Muscle layer of duodenum (tissue), 2 donors: ENCODE measurements at regions not wholly inside any gene's neighbourhood (a gene's known extent, or its start where the extent isn't known, plus 50 kb on each side); places are given as distances from the start of the nearest gene placed in this dataset.

ENCODE experiments used
- H3K27ac ChIP-seq: one replicate; pipeline ENCODE4 v1.7.0; 2013; ENCODE audit warnings: mild to moderate bottlenecking, low read length
- H3K27me3 ChIP-seq: one replicate; pipeline ENCODE4 v1.7.0; 2013; ENCODE audit warnings: low read depth, mild to moderate bottlenecking, control low read depth, low read length
- H3K36me3 ChIP-seq, 2 donors: one replicate each; pipeline ENCODE4 v1.7.0; 2013; ENCODE audit warnings: low read length in 2 of 2, control low read depth in 1 of 2, mild to moderate bottlenecking in 1 of 2; ENCODE audit not compliant: insufficient read depth in 2 of 2, control insufficient read depth in 1 of 2
- H3K4me1 ChIP-seq, 2 donors: one replicate each; pipeline ENCODE4 v1.7.0; 2013; ENCODE audit warnings: low read length in 2 of 2, mild to moderate bottlenecking in 2 of 2, control low read depth in 1 of 2, moderate library complexity in 1 of 2; ENCODE audit not compliant: insufficient read depth in 2 of 2, control insufficient read depth in 1 of 2
- H3K4me3 ChIP-seq, 2 donors: one replicate each; pipeline ENCODE4 v1.7.0; 2013; ENCODE audit warnings: low read length in 2 of 2, low read depth in 1 of 2, mild to moderate bottlenecking in 1 of 2
- H3K9me3 ChIP-seq, 2 donors: one replicate each; pipeline ENCODE4 v1.7.0; 2013; ENCODE audit warnings: low read length in 2 of 2, control low read depth in 1 of 2, mild to moderate bottlenecking in 1 of 2; ENCODE audit not compliant: control insufficient read depth in 1 of 2
- donor health status: healthy.

DNA sequence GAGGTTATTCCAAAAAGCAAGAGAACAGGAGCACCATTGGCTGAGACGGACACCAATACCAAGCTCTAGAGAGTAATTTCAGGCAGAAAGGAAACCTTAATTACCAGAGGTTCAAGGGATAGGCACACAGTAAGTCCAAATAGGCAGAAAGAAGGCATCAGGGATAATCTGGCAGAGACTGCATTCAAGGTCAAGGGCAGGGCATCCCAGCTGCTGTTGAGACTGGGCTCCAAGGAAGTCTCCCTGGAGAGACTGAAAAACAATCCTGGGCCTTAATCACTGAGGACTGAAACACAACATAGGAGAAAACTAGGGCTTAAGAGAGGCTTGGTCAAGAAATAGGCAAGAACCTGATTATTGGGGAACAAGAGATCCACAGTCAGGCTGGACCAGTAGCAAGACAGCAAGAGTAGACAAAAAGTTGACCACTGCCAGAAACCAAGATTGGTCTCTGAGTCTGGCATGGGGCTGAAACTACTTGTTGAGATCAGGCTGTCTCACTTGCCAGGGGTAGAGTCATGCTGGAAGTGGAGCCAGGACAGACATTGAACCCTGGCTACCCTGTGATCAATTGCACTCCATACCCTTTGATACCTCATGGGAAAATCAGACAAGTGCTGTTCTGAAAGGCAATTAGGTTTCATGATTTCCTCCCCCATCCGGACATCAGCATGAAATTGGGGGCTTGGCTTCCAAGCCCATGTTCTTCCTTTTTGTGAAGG lies 193.2 kb upstream of the TNP1 start:
- H3K36me3 ChIP-seq = no peaks in the 10 kb centered on the region
- H3K4me1 ChIP-seq = peaks cover 0 to 20% of the 10 kb centered on the region in 2 donors
- H3K9me3 ChIP-seq = no peaks in the 10 kb centered on the region
- H3K27me3 ChIP-seq = no peaks in the 10 kb centered on the region
- H3K4me3 ChIP-seq = no peak overlapping the region
- H3K27ac ChIP-seq = no peak overlapping the region

DNA sequence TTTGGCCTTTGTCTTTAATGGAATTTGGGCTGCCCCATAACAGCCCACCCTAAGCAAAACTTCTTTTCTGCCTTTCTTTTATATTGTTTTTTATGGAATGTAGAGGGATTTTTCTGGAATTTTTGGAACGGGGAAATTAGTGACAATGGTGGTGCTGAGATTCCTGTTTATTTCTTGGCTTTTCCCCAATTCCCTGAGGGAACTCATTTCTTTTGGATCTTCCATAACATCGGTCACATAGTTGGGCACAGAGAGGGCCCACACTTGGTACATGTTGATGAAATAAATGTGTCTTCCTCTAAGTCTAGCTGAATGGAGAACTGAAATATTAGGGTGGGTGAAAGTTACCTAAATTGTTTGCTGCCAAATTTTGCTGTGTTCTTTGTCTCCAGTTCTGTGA lies 191.6 kb upstream of the TNP1 start:
- Histone ChIP-seq H3K4me3 (no peak overlapping the region), H3K36me3 (no peaks in the 10 kb centered on the region), H3K27ac (no peak overlapping the region), H3K9me3 (no peaks in the 10 kb centered on the region), H3K4me1 (peaks cover 0 to 20% of the 10 kb centered on the region in 2 donors), H3K27me3 (no peaks in the 10 kb centered on the region)

- Histone ChIP-seq H3K9me3 (no peaks in the 10 kb centered on the region), H3K27ac (no peak overlapping the region), H3K4me1 (peaks cover 0 to 21% of the 10 kb centered on the region in 2 donors), H3K27me3 (no peaks in the 10 kb centered on the region), H3K4me3 (no peak overlapping the region), H3K36me3 (no peaks in the 10 kb centered on the region)
Observed at GRCh38 chr2:217049956-217050355, 190.1 kb upstream of the TNP1 start.

- no peaks in the 10 kb centered on the region for H3K36me3 ChIP-seq
- no peaks in the 10 kb centered on the region for H3K27me3 ChIP-seq
- H3K4me1 ChIP-seq = peaks cover 0 to 18% of the 10 kb centered on the region in 2 donors
- H3K4me3 ChIP-seq = no peak overlapping the region
- H3K9me3 ChIP-seq = no peaks in the 10 kb centered on the region
- no peak overlapping the region for H3K27ac ChIP-seq
Observed at GRCh38 chr2:217049422-217049821, 189.6 kb upstream of the TNP1 start.

DNA sequence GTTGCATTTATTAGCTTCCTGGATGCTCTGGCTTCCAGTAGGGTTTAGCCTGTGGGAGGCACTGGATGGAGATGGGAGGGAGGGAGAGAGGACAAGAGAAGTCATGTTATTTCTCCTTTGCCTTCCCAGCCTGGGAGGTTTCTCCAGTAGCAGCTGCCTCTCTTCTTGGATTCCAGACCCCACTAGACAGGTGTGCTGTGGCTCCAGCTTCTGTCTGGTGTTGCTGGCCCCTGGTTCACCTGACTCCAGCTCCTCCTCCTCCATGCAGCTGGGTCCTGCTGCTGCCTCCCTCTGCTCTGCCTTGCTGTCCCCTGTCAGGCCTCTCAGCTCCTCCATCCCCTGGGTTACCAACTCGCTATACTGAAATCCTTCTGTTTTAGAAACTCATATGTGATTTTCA lies 188.9 kb upstream of the TNP1 start:
- Histone ChIP-seq H3K36me3 (no peaks in the 10 kb centered on the region), H3K4me3 (no peak overlapping the region), H3K27ac (no peak overlapping the region), H3K27me3 (no peaks in the 10 kb centered on the region), H3K4me1 (peaks cover 0 to 18% of the 10 kb centered on the region in 2 donors), H3K9me3 (no peaks in the 10 kb centered on the region)

DNA sequence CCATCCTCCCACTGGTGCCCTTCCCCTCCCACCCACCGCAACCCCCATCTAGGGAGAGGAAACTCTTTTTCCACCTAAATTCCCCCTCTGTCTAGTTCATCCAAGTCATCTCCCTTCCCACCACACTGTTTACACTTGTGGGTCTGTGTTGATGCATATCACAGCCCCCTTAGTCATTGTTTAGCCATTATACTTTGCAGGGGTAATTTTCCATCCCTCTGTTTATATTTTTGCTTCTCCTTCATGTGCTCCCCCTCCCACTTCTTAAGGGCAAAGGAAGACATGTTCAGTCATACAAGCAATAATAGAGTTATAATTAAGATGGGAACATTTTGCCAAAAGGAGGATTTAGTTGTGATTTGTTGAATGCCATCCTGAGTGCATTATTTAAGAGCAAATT lies 187.8 kb upstream of the TNP1 start:
- H3K36me3 ChIP-seq = no peaks in the 10 kb centered on the region

GRCh38 chr2:217047209-217047608 lies 187.3 kb upstream of the TNP1 start:
- Histone ChIP-seq H3K27me3 (no peaks in the 10 kb centered on the region), H3K4me3 (no peak overlapping the region), H3K27ac (no peak overlapping the region), H3K4me1 (peaks cover 0 to 13% of the 10 kb centered on the region in 2 donors), H3K36me3 (no peaks in the 10 kb centered on the region), H3K9me3 (no peaks in the 10 kb centered on the region)

More for the DNA sequence above, 187.8 kb upstream of the TNP1 start:
- H3K9me3 ChIP-seq = no peaks in the 10 kb centered on the region
- peaks cover 0 to 13% of the 10 kb centered on the region in 2 donors for H3K4me1 ChIP-seq
- no peak overlapping the region for H3K4me3 ChIP-seq
- H3K27ac ChIP-seq = no peak overlapping the region
- no peaks in the 10 kb centered on the region for H3K27me3 ChIP-seq

DNA sequence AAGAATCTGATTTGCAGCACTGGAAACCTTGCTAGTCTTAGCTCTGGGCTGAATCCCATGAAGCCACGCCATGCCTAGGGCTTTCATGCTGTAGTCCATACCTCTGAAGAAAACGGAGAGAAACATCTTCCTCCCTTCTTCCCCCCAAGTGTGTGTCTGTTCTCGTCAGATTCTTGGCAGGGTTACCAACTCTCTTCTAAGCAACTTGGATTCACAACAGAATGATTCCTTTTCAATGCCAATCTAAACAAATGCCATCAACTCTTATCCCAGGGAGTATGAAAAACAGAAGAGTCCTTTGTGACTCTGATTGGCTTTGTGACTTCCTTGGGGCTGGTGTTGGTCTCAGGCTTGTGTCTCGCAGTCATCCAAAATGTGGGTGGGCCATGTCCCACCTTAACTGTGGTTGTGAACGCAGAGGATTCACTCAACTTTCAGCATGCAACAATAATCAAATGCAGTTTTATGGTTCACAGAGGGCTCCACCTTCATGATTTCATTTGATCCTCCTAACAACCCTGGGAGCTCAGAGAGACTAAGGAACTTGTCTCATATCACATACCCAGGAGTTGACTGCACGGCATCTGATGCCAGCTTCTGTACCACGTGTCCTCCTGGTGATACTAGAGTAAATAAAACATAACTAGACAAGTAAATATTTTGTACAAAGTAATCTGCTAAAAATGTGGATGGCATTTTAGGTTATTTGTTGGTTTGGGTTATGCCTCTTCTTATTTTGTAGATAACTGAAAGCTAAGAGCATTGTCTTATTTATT lies 186.0 kb upstream of the TNP1 start:
- Histone ChIP-seq H3K9me3 (no peaks in the 10 kb centered on the region), H3K27me3 (no peaks in the 10 kb centered on the region), H3K4me1 (peaks cover 0 to 13% of the 10 kb centered on the region in 2 donors), H3K36me3 (no peaks in the 10 kb centered on the region), H3K4me3 (no peak overlapping the region), H3K27ac (no peak overlapping the region)

DNA sequence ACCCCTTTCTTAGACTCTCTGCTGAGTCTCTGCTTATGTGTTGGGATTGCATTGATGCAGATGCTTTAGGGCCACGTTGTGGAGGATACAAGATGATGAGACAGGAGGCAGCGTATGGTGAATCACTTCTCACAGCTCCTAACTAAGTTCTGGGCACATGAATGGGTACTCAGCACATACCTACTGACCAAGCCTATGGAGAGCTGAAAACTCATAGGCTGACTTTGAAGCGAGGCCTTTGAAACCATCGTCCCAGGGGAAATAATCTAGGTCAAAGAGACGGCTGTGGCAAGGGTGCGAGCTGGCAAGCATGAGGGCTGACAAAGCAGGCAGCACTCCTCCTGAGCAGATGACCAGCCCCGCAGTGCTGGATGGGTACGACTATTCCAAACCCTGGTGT lies 180.2 kb upstream of the TNP1 start:
- H3K4me1 ChIP-seq = peaks cover 0 to 12% of the 10 kb centered on the region in 2 donors
- no peaks in the 10 kb centered on the region for H3K36me3 ChIP-seq
- H3K9me3 ChIP-seq = no peaks in the 10 kb centered on the region
- H3K4me3 ChIP-seq = no peak overlapping the region
- H3K27ac ChIP-seq = no peak overlapping the region
- no peaks in the 10 kb centered on the region for H3K27me3 ChIP-seq

DNA sequence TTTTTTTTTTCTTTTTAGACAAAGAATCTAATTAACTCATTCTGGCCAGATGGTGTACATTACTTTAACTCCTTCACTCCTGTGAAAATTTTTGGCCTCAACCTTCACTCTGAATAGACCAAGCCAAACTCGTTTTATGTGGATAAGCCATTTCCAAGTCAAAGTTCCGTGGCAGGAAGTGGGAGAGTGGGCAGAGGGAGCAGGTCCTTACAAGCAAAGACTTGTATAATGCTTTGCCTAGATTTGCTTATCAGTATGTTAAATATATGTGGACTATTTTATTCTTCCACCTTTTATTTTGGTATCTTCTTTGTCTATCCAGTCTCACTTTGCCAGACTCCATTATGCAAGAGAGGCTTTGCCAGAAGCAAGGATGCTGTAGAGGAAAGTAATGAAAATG lies 178.1 kb upstream of the TNP1 start:
- no peak overlapping the region for H3K4me3 ChIP-seq
- H3K4me1 ChIP-seq = peaks cover 0 to 12% of the 10 kb centered on the region in 2 donors
- H3K9me3 ChIP-seq = no peaks in the 10 kb centered on the region

GRCh38 chr2:217037353-217037752 lies 177.5 kb upstream of the TNP1 start:
- Histone ChIP-seq H3K4me3 (no peak overlapping the region), H3K9me3 (no peaks in the 10 kb centered on the region), H3K36me3 (no peaks in the 10 kb centered on the region), H3K27ac (no peak overlapping the region), H3K4me1 (peaks cover 0 to 12% of the 10 kb centered on the region in 2 donors), H3K27me3 (no peaks in the 10 kb centered on the region)

More for the DNA sequence above, 178.1 kb upstream of the TNP1 start:
- no peaks in the 10 kb centered on the region for H3K27me3 ChIP-seq
- H3K27ac ChIP-seq = no peak overlapping the region
- no peaks in the 10 kb centered on the region for H3K36me3 ChIP-seq
